ENCODE measurements at regions not wholly inside any gene's neighbourhood (a gene's known extent, or its start where the extent isn't known, plus 50 kb on each side); places are given as distances from the start of the nearest gene placed in this dataset.

DNA sequence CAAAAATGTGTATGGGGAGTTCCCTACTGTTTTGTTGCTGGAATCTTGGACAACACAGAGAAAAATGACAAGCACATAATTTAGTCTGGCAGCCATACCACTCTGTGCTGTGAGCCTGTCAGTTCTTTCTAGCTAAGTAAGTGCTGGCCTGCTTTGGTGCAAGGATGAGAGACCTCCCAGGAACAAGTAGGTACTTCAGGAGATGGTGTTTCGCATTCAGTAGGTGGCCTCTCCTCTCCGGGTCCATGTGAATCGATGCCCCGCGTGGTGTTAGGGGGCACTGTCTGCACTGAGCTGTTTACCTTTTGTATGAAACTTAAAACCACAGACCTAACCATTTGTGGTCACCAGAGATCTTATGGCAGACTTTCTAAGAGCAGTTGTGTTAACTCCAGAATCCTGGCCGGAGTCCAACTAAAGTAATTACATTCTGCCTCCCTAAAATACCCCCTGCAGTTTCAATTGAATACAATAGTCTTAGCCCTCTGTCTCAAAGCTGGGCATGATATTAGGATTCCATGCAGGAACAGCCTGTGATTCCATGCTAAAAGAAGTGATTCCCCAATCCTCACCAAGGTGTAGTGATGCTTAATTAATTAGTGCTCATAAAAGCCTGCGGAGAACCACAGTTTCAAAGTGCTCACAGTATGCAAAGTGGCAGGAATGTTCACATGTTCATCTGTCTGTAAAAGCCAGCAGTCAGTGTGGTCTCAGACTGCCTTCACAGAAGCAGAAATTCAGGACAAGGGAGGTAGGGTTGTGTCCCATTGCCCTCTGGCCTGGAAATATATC, 64.2 kb downstream of the LLPH start:
- TF ChIP-seq, protein P1, sequence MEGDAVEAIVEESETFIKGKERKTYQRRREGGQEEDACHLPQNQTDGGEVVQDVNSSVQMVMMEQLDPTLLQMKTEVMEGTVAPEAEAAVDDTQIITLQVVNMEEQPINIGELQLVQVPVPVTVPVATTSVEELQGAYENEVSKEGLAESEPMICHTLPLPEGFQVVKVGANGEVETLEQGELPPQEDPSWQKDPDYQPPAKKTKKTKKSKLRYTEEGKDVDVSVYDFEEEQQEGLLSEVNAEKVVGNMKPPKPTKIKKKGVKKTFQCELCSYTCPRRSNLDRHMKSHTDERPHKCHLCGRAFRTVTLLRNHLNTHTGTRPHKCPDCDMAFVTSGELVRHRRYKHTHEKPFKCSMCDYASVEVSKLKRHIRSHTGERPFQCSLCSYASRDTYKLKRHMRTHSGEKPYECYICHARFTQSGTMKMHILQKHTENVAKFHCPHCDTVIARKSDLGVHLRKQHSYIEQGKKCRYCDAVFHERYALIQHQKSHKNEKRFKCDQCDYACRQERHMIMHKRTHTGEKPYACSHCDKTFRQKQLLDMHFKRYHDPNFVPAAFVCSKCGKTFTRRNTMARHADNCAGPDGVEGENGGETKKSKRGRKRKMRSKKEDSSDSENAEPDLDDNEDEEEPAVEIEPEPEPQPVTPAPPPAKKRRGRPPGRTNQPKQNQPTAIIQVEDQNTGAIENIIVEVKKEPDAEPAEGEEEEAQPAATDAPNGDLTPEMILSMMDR (IDR thresholded peaks at IDR 0.05 in 8 of 11, conservative IDR thresholded peaks at IDR 0.05 in 3 of 11): no peak
- TF ChIP-seq POLR2A (IDR thresholded peaks at IDR 0.05) (no peak), POLR2AphosphoS5 (IDR thresholded peaks at IDR 0.05) (no peak)
- 15 to 30% (median 25%) methylated on average over 7 of the region's 7 CpGs for WGBS, 5 donors
- H3K27me3 ChIP-seq (replicated peaks in 1 of 7): peaks cover 0 to 4% (median 0%) of the 10 kb centered on the region in 7 donors
- no peak for DNase-seq
- H3K27ac ChIP-seq: no peak overlapping the region
- H3K9me3 ChIP-seq: no peaks in the 10 kb centered on the region
- intact Hi-C loops (cut with DNase I; ENCODE audit: low total_unique reads): no loop called here
- H3K4me3 ChIP-seq: no peak overlapping the region
- H3K36me3 ChIP-seq: no peaks in the 10 kb centered on the region
- peaks cover 0 to 13% (median 7%) of the 10 kb centered on the region in 6 donors for H3K4me1 ChIP-seq

- Histone ChIP-seq H3K4me3 (no peak overlapping the region), H3K27me3 (replicated peaks in 1 of 7) (peaks cover 0 to 5% (median 0%) of the 10 kb centered on the region in 7 donors), H3K4me1 (peaks cover 0 to 9% (median 6%) of the 10 kb centered on the region in 6 donors), H3K9me3 (no peaks in the 10 kb centered on the region), H3K27ac (no peak overlapping the region), H3K36me3 (no peaks in the 10 kb centered on the region)
- intact Hi-C loops (cut with DNase I; ENCODE audit: low total_unique reads): no loop called here
- no peak for TF ChIP-seq POLR2A (IDR thresholded peaks at IDR 0.05)
- TF ChIP-seq POLR2AphosphoS5 (IDR thresholded peaks at IDR 0.05): no peak
- TF ChIP-seq, protein P1 (IDR thresholded peaks at IDR 0.05 in 8 of 11, conservative IDR thresholded peaks at IDR 0.05 in 3 of 11): no peak
- WGBS, 5 donors: 38 to 52% (median 40%) methylated on average over 3 of the region's 3 CpGs
- no peak for DNase-seq
Observed at GRCh38 chr12:66065641-66066136, 64.9 kb downstream of the LLPH start.

- intact Hi-C loops (cut with DNase I; ENCODE audit: low total_unique reads): no loop called here
- no peak for TF ChIP-seq POLR2A (IDR thresholded peaks at IDR 0.05)
- TF ChIP-seq, protein P1 (IDR thresholded peaks at IDR 0.05 in 8 of 11, conservative IDR thresholded peaks at IDR 0.05 in 3 of 11): no peak
- no peaks in the 10 kb centered on the region for H3K36me3 ChIP-seq
- H3K4me3 ChIP-seq: no peak overlapping the region
- no peak for DNase-seq
- peaks cover 0 to 9% (median 6%) of the 10 kb centered on the region in 6 donors for H3K4me1 ChIP-seq
- WGBS, 5 donors: 90 to 97% (median 93%) methylated on average over 3 of the region's 3 CpGs
- peaks cover 0 to 5% (median 0%) of the 10 kb centered on the region in 7 donors for H3K27me3 ChIP-seq (replicated peaks in 1 of 7)
- H3K9me3 ChIP-seq: no peaks in the 10 kb centered on the region
- no peak overlapping the region for H3K27ac ChIP-seq
Observed at GRCh38 chr12:66065150-66065549, 65.4 kb downstream of the LLPH start.

DNA sequence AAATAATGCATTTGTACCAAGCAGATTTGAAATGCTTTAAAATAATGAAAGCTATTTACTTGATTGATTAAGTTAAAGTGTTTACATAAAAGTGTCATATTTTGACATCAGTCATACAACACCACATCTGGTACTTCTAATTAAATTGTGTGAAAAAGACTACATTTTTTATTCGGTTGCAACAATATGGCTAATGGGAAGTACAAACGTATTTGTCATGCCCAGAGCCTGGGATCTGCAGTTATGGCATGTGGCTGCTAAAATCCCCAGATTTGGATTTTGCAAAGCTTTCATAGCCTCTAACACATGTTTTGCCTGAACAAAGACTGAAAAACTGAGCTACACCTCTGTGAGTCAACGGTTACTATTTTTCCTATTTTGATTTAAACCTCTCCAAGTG, 66.6 kb downstream of the LLPH start:
- 74 to 83% (median 81%) methylated on average over 3 of the region's 3 CpGs for WGBS, 5 donors
- Histone ChIP-seq H3K27me3 (replicated peaks in 1 of 7) (peaks cover 0 to 5% (median 0%) of the 10 kb centered on the region in 7 donors), H3K27ac (no peak overlapping the region), H3K9me3 (no peaks in the 10 kb centered on the region), H3K4me1 (peaks cover 0 to 9% (median 6%) of the 10 kb centered on the region in 6 donors), H3K36me3 (no peaks in the 10 kb centered on the region), H3K4me3 (no peak overlapping the region)
- TF ChIP-seq POLR2A (IDR thresholded peaks at IDR 0.05) (no peak), POLR2AphosphoS5 (IDR thresholded peaks at IDR 0.05) (no peak)
- TF ChIP-seq, protein P1 (IDR thresholded peaks at IDR 0.05 in 8 of 11, conservative IDR thresholded peaks at IDR 0.05 in 3 of 11): no peak
- no peak for DNase-seq
- intact Hi-C loops (cut with DNase I; ENCODE audit: low total_unique reads): no loop called here
